ENCODE measurements at regions not wholly inside any gene's neighbourhood (a gene's known extent, or its start where the extent isn't known, plus 50 kb on each side); places are given as distances from the start of the nearest gene placed in this dataset.

GRCh38 chr6:132893772-132894490 lies 79.6 kb downstream of the RPS12 start:
- TF ChIP-seq EZH2phosphoT487 (IDR thresholded peaks at IDR 0.05; ENCODE audit: borderline replicate concordance) (no peak), CTCF (conservative IDR thresholded peaks at IDR 0.05; ENCODE audit: low read length) (no peak)

Measured in Loucy (cell line).